Activated naive CD8-positive, alpha-beta T cell treated with anti-CD3 and anti-CD28 coated beads, Interleukin-2, amount 10 ng/mL, durations not matched to agents 7 days and 5 days (primary cell): ENCODE measurements at regions not wholly inside any gene's neighbourhood (a gene's known extent, or its start where the extent isn't known, plus 50 kb on each side); places are given as distances from the start of the nearest gene placed in this dataset.

Experiments
- ATAC-seq: fragments of 150-1000 bp; cut with Tn5 transposase; one replicate; pipeline ENCODE4 v1.10.0; 2021; ENCODE audit warnings: low read depth, moderate library complexity
- POLR2A ChIA-PET: fragments of 350-600 bp; sonication (Branson Sonifier 250); formaldehyde crosslinking; loops from one replicate; lab custom pipeline; 2021; ENCODE audit warnings: antibody characterized with exemption; lab: Charles Lee
- DNase-seq: peaks from one replicate; pipeline ENCODE4 v3.0.0; 2021
- H3K27ac Mint-ChIP-seq: one replicate; pipeline ENCODE4 v1.8.0; 2022; ENCODE audit warnings: mild to moderate bottlenecking, mixed read lengths
- H3K27me3 Mint-ChIP-seq: one replicate; pipeline ENCODE4 v1.8.0; 2022; ENCODE audit warnings: mild to moderate bottlenecking, moderate library complexity, mixed read lengths
- H3K36me3 Mint-ChIP-seq: one replicate; pipeline ENCODE4 v1.8.0; 2021; ENCODE audit warnings: mild to moderate bottlenecking, mixed read lengths
- H3K4me1 Mint-ChIP-seq: one replicate; pipeline ENCODE4 v1.8.0; 2021; ENCODE audit warnings: mixed read lengths
- H3K4me3 Mint-ChIP-seq: one replicate; pipeline ENCODE4 v1.8.0; 2022; ENCODE audit warnings: mild to moderate bottlenecking, moderate library complexity, mixed read lengths
- H3K9me3 Mint-ChIP-seq: one replicate; pipeline ENCODE4 v1.8.0; 2021; ENCODE audit warnings: mixed read lengths

GRCh38 chr2:188122985-188123384, 168.7 kb upstream of the GULP1 start:
- no peaks in the 10 kb centered on the region for H3K36me3 Mint-ChIP-seq
- no peak overlapping the region for H3K27ac Mint-ChIP-seq
- POLR2A ChIA-PET = no interaction called here
- H3K4me3 Mint-ChIP-seq = no peak overlapping the region
- H3K4me1 Mint-ChIP-seq = no peaks in the 10 kb centered on the region
- no peaks in the 10 kb centered on the region for H3K9me3 Mint-ChIP-seq
- H3K27me3 Mint-ChIP-seq = no peaks in the 10 kb centered on the region
- DNase-seq (no peak), ATAC-seq (no peak)

- Mint-ChIP-seq H3K27me3 (no peaks in the 10 kb centered on the region), H3K9me3 (no peaks in the 10 kb centered on the region), H3K4me1 (no peaks in the 10 kb centered on the region), H3K27ac (no peak overlapping the region), H3K36me3 (no peaks in the 10 kb centered on the region), H3K4me3 (no peak overlapping the region)
- POLR2A ChIA-PET = no interaction called here
- ATAC-seq = no peak
- no peak for DNase-seq
Measured at GRCh38 chr2:188129677-188130076, 162.0 kb upstream of the GULP1 start.

- Mint-ChIP-seq H3K9me3 (no peaks in the 10 kb centered on the region), H3K27ac (no peak overlapping the region), H3K4me1 (no peaks in the 10 kb centered on the region), H3K4me3 (no peak overlapping the region), H3K27me3 (no peaks in the 10 kb centered on the region), H3K36me3 (no peaks in the 10 kb centered on the region)
- ATAC-seq = no peak
- no peak for DNase-seq
- POLR2A ChIA-PET = no interaction called here
Measured at GRCh38 chr2:188130317-188130716, 161.4 kb upstream of the GULP1 start.

- POLR2A ChIA-PET = no interaction called here
- DNase-seq (no peak), ATAC-seq (no peak)
- no peaks in the 10 kb centered on the region for H3K27me3 Mint-ChIP-seq
- H3K4me1 Mint-ChIP-seq = no peaks in the 10 kb centered on the region
- no peaks in the 10 kb centered on the region for H3K36me3 Mint-ChIP-seq
- H3K27ac Mint-ChIP-seq = no peak overlapping the region
- H3K9me3 Mint-ChIP-seq = no peaks in the 10 kb centered on the region
- H3K4me3 Mint-ChIP-seq = no peak overlapping the region
Measured at GRCh38 chr2:188131281-188131680, 160.4 kb upstream of the GULP1 start.

- POLR2A ChIA-PET = no interaction called here
- no peak for ATAC-seq
- H3K27ac Mint-ChIP-seq = no peak overlapping the region
Measured at GRCh38 chr2:188132385-188132784, 159.3 kb upstream of the GULP1 start.

GRCh38 chr2:188134241-188134640, 157.4 kb upstream of the GULP1 start:
- no peaks in the 10 kb centered on the region for H3K4me1 Mint-ChIP-seq
- ATAC-seq (no peak), DNase-seq (no peak)
- H3K27ac Mint-ChIP-seq = no peak overlapping the region
- H3K9me3 Mint-ChIP-seq = no peaks in the 10 kb centered on the region
- no peaks in the 10 kb centered on the region for H3K27me3 Mint-ChIP-seq
- H3K36me3 Mint-ChIP-seq = no peaks in the 10 kb centered on the region
- POLR2A ChIA-PET = no interaction called here
- no peak overlapping the region for H3K4me3 Mint-ChIP-seq

More at GRCh38 chr2:188132385-188132784, 159.3 kb upstream of the GULP1 start:
- Mint-ChIP-seq H3K9me3 (no peaks in the 10 kb centered on the region), H3K4me1 (no peaks in the 10 kb centered on the region), H3K36me3 (no peaks in the 10 kb centered on the region), H3K4me3 (no peak overlapping the region), H3K27me3 (no peaks in the 10 kb centered on the region)
- DNase-seq = no peak

- POLR2A ChIA-PET = no interaction called here
- no peak overlapping the region for H3K27ac Mint-ChIP-seq
- ATAC-seq = no peak
- no peak for DNase-seq
- no peaks in the 10 kb centered on the region for H3K9me3 Mint-ChIP-seq
- no peaks in the 10 kb centered on the region for H3K36me3 Mint-ChIP-seq
- no peaks in the 10 kb centered on the region for H3K27me3 Mint-ChIP-seq
- H3K4me3 Mint-ChIP-seq = no peak overlapping the region
- no peaks in the 10 kb centered on the region for H3K4me1 Mint-ChIP-seq
Measured at GRCh38 chr2:188138313-188138712, 153.4 kb upstream of the GULP1 start.

GRCh38 chr2:188142088-188142487, 149.6 kb upstream of the GULP1 start:
- no peaks in the 10 kb centered on the region for H3K27me3 Mint-ChIP-seq
- POLR2A ChIA-PET = no interaction called here

GRCh38 chr2:188142636-188143295, 148.9 kb upstream of the GULP1 start:
- POLR2A ChIA-PET = no interaction called here
- no peaks in the 10 kb centered on the region for H3K27me3 Mint-ChIP-seq
- H3K36me3 Mint-ChIP-seq = no peaks in the 10 kb centered on the region
- H3K4me3 Mint-ChIP-seq = no peak overlapping the region
- ATAC-seq (no peak), DNase-seq (no peak)
- no peaks in the 10 kb centered on the region for H3K9me3 Mint-ChIP-seq
- H3K4me1 Mint-ChIP-seq = no peaks in the 10 kb centered on the region
- no peak overlapping the region for H3K27ac Mint-ChIP-seq

More at GRCh38 chr2:188142088-188142487, 149.6 kb upstream of the GULP1 start:
- DNase-seq = no peak
- ATAC-seq = no peak
- Mint-ChIP-seq H3K27ac (no peak overlapping the region), H3K9me3 (no peaks in the 10 kb centered on the region), H3K4me1 (no peaks in the 10 kb centered on the region), H3K4me3 (no peak overlapping the region), H3K36me3 (no peaks in the 10 kb centered on the region)

- no peaks in the 10 kb centered on the region for H3K36me3 Mint-ChIP-seq
- ATAC-seq (no peak), DNase-seq (no peak)
- H3K27me3 Mint-ChIP-seq = no peaks in the 10 kb centered on the region
- H3K4me1 Mint-ChIP-seq = no peaks in the 10 kb centered on the region
- no peaks in the 10 kb centered on the region for H3K9me3 Mint-ChIP-seq
- H3K4me3 Mint-ChIP-seq = no peak overlapping the region
- POLR2A ChIA-PET = no interaction called here
- no peak overlapping the region for H3K27ac Mint-ChIP-seq
Measured at GRCh38 chr2:188145885-188146284, 145.8 kb upstream of the GULP1 start.

- ATAC-seq (no peak), DNase-seq (no peak)
- H3K4me3 Mint-ChIP-seq = no peak overlapping the region
- POLR2A ChIA-PET = no interaction called here
- no peaks in the 10 kb centered on the region for H3K4me1 Mint-ChIP-seq
- H3K36me3 Mint-ChIP-seq = no peaks in the 10 kb centered on the region
- no peak overlapping the region for H3K27ac Mint-ChIP-seq
- H3K9me3 Mint-ChIP-seq = no peaks in the 10 kb centered on the region
- no peaks in the 10 kb centered on the region for H3K27me3 Mint-ChIP-seq
Measured at GRCh38 chr2:188146888-188147287, 144.8 kb upstream of the GULP1 start.

- H3K4me1 Mint-ChIP-seq = no peaks in the 10 kb centered on the region
- ATAC-seq = no peak
- no peak overlapping the region for H3K4me3 Mint-ChIP-seq
- no peak for DNase-seq
- POLR2A ChIA-PET = no interaction called here
- no peaks in the 10 kb centered on the region for H3K27me3 Mint-ChIP-seq
- H3K27ac Mint-ChIP-seq = no peak overlapping the region
- H3K36me3 Mint-ChIP-seq = no peaks in the 10 kb centered on the region
- H3K9me3 Mint-ChIP-seq = no peaks in the 10 kb centered on the region
Measured at GRCh38 chr2:188151670-188152069, 140.0 kb upstream of the GULP1 start.

GRCh38 chr2:188158337-188159100, 133.2 kb upstream of the GULP1 start:
- POLR2A ChIA-PET = no interaction called here
- Mint-ChIP-seq H3K4me1 (no peaks in the 10 kb centered on the region), H3K4me3 (no peak overlapping the region), H3K27me3 (no peaks in the 10 kb centered on the region), H3K36me3 (no peaks in the 10 kb centered on the region), H3K9me3 (no peaks in the 10 kb centered on the region), H3K27ac (no peak overlapping the region)
- DNase-seq (no peak), ATAC-seq (no peak)

GRCh38 chr2:188159484-188159883, 132.2 kb upstream of the GULP1 start:
- no peaks in the 10 kb centered on the region for H3K9me3 Mint-ChIP-seq
- no peaks in the 10 kb centered on the region for H3K27me3 Mint-ChIP-seq
- ATAC-seq (no peak), DNase-seq (no peak)
- no peak overlapping the region for H3K27ac Mint-ChIP-seq
- H3K4me1 Mint-ChIP-seq = no peaks in the 10 kb centered on the region
- H3K4me3 Mint-ChIP-seq = no peak overlapping the region
- no peaks in the 10 kb centered on the region for H3K36me3 Mint-ChIP-seq
- POLR2A ChIA-PET = no interaction called here
